GM23338 (cell line): ENCODE measurements at regions not wholly inside any gene's neighbourhood (a gene's known extent, or its start where the extent isn't known, plus 50 kb on each side); places are given as distances from the start of the nearest gene placed in this dataset.

ENCODE experiments used
- ATAC-seq: fragments of 200-7000 bp; cut with Tn5 transposase; 3 replicates; pipeline ENCODE4 v1.9.1; 2020
- DNase-seq: peaks from one replicate; pipeline ENCODE4 v3.0.0-alpha.2; 2015; ENCODE audit warnings: low spot score
- H2AFZ ChIP-seq: fragments of 200-600 bp; sonication (generic); 2 replicates; pipeline ENCODE4 v1.8.0; 2016; ENCODE audit warnings: antibody characterized with exemption, mild to moderate bottlenecking, moderate library complexity
- H3F3A ChIP-seq: fragments of 200-600 bp; sonication (generic); replicated peaks from 2 replicates; pipeline ENCODE4 v1.8.0; 2017; ENCODE audit warnings: antibody characterized with exemption, mixed run types, low read depth
- H3K27ac ChIP-seq: fragments of 200-600 bp; sonication (generic); 2 replicates; pipeline ENCODE4 v1.6.1; 2016; ENCODE audit warnings: low read depth
- H3K27me3 ChIP-seq: fragments of 200-600 bp; sonication (generic); 2 replicates; pipeline ENCODE4 v1.8.0; 2016; ENCODE audit warnings: mild to moderate bottlenecking, mixed run types, moderate library complexity; ENCODE audit not compliant: insufficient read depth
- H3K36me3 ChIP-seq: fragments of 200-600 bp; sonication (generic); 2 replicates; pipeline ENCODE4 v1.8.0; 2016; ENCODE audit warnings: mild to moderate bottlenecking; ENCODE audit not compliant: insufficient read depth
- H3K4me1 ChIP-seq: fragments of 200-600 bp; sonication (generic); 2 replicates; pipeline ENCODE4 v1.8.0; 2016; ENCODE audit warnings: mild to moderate bottlenecking, moderate library complexity; ENCODE audit not compliant: insufficient read depth
- H3K4me2 ChIP-seq: fragments of 200-600 bp; sonication (generic); 2 replicates; pipeline ENCODE4 v1.7.1; 2017; ENCODE audit warnings: mixed run types
- H3K4me3 ChIP-seq: fragments of 200-600 bp; sonication (generic); 2 replicates; pipeline ENCODE4 v1.6.1; 2016; ENCODE audit warnings: mixed run types
- H3K79me2 ChIP-seq: fragments of 200-600 bp; sonication (generic); replicated peaks from 2 replicates; pipeline ENCODE4 v1.8.0; 2017; ENCODE audit warnings: mild to moderate bottlenecking; ENCODE audit not compliant: insufficient read depth
- H3K9me2 ChIP-seq: fragments of 200-600 bp; sonication (generic); 2 replicates; pipeline ENCODE4 v1.8.0; 2017; ENCODE audit not compliant: insufficient read depth
- H4K20me1 ChIP-seq: fragments of 200-600 bp; sonication (generic); replicated peaks from 2 replicates; pipeline ENCODE4 v1.8.0; 2017; ENCODE audit warnings: mild to moderate bottlenecking; ENCODE audit not compliant: insufficient read depth
- H3K27ac Mint-ChIP-seq: 2 replicates; pipeline ENCODE4 v1.8.0; 2020; ENCODE audit warnings: inconsistent platforms, mild to moderate bottlenecking, moderate library complexity, mixed read lengths
- H3K27me3 Mint-ChIP-seq: 3 replicates; pipeline ENCODE4 v1.8.0; 2022; ENCODE audit warnings: low read depth, mild to moderate bottlenecking, moderate library complexity, mixed read lengths, inconsistent platforms; ENCODE audit not compliant: insufficient read depth, poor library complexity
- H3K36me3 Mint-ChIP-seq: 3 replicates; pipeline ENCODE4 v1.8.0; 2021; ENCODE audit warnings: low read depth, mild to moderate bottlenecking, inconsistent platforms, moderate library complexity, mixed read lengths
- H3K4me1 Mint-ChIP-seq: 3 replicates; pipeline ENCODE4 v1.8.0; 2020; ENCODE audit warnings: mild to moderate bottlenecking, inconsistent platforms, mixed read lengths
- H3K4me3 Mint-ChIP-seq: 3 replicates; pipeline ENCODE4 v1.8.0; 2021; ENCODE audit warnings: moderate library complexity, mild to moderate bottlenecking, inconsistent platforms, mixed read lengths
- H3K9me3 Mint-ChIP-seq: 3 replicates; pipeline ENCODE4 v1.8.0; 2020; ENCODE audit warnings: moderate library complexity, mild to moderate bottlenecking, inconsistent platforms, mixed read lengths
- CREB1 ChIP-seq: fragments of 250-450 bp; sonication (Bioruptor Pico); IDR thresholded peaks from 2 replicates; pipeline ENCODE4 v1.5.0; 2020; ENCODE audit warnings: low read depth, mild to moderate bottlenecking, moderate library complexity
- EZH2 ChIP-seq: fragments of 200-600 bp; sonication (generic); IDR thresholded peaks from one replicate; pipeline ENCODE4 v1.8.0; 2017; ENCODE audit warnings: antibody characterized with exemption, mild to moderate bottlenecking, low read depth; ENCODE audit not compliant: unreplicated experiment
- JUNB ChIP-seq: IDR thresholded peaks from one replicate; pipeline ENCODE4 v1.6.1; 2016; ENCODE audit warnings: antibody characterized with exemption; ENCODE audit not compliant: unreplicated experiment
- POLR2AphosphoS5 ChIP-seq: IDR thresholded peaks from 2 replicates; pipeline ENCODE4 v1.6.1; 2016; ENCODE audit warnings: antibody characterized with exemption, low read depth
- ZNF114 ChIP-seq: fragments of 250-450 bp; sonication (Bioruptor Pico); IDR thresholded peaks from 2 replicates; pipeline ENCODE4 v1.5.0; 2020; ENCODE audit warnings: mild to moderate bottlenecking, moderate library complexity
- ZNF331 ChIP-seq: fragments of 250-450 bp; sonication (Bioruptor Pico); IDR thresholded peaks from 2 replicates; pipeline ENCODE4 v1.5.0; 2020; ENCODE audit warnings: low read depth, mild to moderate bottlenecking, moderate library complexity
- TF ChIP-seq, protein P1 (sequence below), 2 experiments: fragments of 200-600 bp in 1 of 2; sonication (generic) in 1 of 2; conservative IDR thresholded peaks; 2 replicates each; pipeline versions ENCODE4 v1.5.1 to v1.6.1; 2016 to 2017; ENCODE audit warnings: antibody characterized with exemption in 2 of 2, low read depth in 2 of 2, mild to moderate bottlenecking in 2 of 2, moderate library complexity in 1 of 2
- TF ChIP-seq, protein P2 (sequence below): IDR thresholded peaks from one replicate; pipeline ENCODE4 v1.6.1; 2018; ENCODE audit warnings: antibody characterized with exemption; ENCODE audit not compliant: unreplicated experiment
- TF ChIP-seq, protein P3 (sequence below): IDR thresholded peaks from 2 replicates; pipeline ENCODE4 v1.6.1; 2016; ENCODE audit warnings: antibody characterized with exemption
- TF ChIP-seq, protein P4 (sequence below): fragments of 250-450 bp; sonication (Bioruptor Pico); IDR thresholded peaks from 2 replicates; pipeline ENCODE4 v1.5.0; 2020; ENCODE audit warnings: mild to moderate bottlenecking, moderate library complexity

DNA sequence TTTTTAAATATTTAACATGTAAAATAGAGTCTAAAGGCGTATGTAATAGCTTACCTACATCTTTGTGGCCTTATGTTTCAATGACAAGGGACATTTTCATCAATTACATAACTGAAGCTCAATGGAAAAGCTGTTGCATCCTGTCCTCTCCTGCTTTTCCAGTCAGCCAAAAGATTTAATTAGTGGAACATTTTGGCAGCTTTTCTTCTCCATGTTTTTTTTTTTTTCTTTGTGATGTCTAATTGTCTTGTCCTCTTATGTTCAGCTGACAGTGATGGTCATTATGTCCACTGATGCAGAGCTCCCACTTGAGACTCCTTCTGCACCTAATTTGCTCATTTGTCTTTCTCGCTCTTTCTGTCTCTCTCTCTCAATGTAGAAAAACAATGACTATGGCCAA, 422.2 kb downstream of the GABRG1 start:
- DNase-seq (no peak), ATAC-seq (no peak)
- no peaks in the 10 kb centered on the region for H3K4me1 ChIP-seq
- TF ChIP-seq, protein P1, sequence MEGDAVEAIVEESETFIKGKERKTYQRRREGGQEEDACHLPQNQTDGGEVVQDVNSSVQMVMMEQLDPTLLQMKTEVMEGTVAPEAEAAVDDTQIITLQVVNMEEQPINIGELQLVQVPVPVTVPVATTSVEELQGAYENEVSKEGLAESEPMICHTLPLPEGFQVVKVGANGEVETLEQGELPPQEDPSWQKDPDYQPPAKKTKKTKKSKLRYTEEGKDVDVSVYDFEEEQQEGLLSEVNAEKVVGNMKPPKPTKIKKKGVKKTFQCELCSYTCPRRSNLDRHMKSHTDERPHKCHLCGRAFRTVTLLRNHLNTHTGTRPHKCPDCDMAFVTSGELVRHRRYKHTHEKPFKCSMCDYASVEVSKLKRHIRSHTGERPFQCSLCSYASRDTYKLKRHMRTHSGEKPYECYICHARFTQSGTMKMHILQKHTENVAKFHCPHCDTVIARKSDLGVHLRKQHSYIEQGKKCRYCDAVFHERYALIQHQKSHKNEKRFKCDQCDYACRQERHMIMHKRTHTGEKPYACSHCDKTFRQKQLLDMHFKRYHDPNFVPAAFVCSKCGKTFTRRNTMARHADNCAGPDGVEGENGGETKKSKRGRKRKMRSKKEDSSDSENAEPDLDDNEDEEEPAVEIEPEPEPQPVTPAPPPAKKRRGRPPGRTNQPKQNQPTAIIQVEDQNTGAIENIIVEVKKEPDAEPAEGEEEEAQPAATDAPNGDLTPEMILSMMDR (conservative IDR thresholded peaks at IDR 0.05; ENCODE audit: low read depth in 2 of 2), result no peak
- TF ChIP-seq, protein P2, sequence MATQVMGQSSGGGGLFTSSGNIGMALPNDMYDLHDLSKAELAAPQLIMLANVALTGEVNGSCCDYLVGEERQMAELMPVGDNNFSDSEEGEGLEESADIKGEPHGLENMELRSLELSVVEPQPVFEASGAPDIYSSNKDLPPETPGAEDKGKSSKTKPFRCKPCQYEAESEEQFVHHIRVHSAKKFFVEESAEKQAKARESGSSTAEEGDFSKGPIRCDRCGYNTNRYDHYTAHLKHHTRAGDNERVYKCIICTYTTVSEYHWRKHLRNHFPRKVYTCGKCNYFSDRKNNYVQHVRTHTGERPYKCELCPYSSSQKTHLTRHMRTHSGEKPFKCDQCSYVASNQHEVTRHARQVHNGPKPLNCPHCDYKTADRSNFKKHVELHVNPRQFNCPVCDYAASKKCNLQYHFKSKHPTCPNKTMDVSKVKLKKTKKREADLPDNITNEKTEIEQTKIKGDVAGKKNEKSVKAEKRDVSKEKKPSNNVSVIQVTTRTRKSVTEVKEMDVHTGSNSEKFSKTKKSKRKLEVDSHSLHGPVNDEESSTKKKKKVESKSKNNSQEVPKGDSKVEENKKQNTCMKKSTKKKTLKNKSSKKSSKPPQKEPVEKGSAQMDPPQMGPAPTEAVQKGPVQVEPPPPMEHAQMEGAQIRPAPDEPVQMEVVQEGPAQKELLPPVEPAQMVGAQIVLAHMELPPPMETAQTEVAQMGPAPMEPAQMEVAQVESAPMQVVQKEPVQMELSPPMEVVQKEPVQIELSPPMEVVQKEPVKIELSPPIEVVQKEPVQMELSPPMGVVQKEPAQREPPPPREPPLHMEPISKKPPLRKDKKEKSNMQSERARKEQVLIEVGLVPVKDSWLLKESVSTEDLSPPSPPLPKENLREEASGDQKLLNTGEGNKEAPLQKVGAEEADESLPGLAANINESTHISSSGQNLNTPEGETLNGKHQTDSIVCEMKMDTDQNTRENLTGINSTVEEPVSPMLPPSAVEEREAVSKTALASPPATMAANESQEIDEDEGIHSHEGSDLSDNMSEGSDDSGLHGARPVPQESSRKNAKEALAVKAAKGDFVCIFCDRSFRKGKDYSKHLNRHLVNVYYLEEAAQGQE, result no peak
- TF ChIP-seq, protein P3, sequence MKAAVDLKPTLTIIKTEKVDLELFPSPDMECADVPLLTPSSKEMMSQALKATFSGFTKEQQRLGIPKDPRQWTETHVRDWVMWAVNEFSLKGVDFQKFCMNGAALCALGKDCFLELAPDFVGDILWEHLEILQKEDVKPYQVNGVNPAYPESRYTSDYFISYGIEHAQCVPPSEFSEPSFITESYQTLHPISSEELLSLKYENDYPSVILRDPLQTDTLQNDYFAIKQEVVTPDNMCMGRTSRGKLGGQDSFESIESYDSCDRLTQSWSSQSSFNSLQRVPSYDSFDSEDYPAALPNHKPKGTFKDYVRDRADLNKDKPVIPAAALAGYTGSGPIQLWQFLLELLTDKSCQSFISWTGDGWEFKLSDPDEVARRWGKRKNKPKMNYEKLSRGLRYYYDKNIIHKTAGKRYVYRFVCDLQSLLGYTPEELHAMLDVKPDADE, result no peak
- TF ChIP-seq JUNB, result no peak
- TF ChIP-seq CREB1, result no peak
- TF ChIP-seq ZNF331 (CRISPR knock-in tag), result no peak
- TF ChIP-seq EZH2, result no peak
- no peak for TF ChIP-seq POLR2AphosphoS5
- TF ChIP-seq, protein P4, sequence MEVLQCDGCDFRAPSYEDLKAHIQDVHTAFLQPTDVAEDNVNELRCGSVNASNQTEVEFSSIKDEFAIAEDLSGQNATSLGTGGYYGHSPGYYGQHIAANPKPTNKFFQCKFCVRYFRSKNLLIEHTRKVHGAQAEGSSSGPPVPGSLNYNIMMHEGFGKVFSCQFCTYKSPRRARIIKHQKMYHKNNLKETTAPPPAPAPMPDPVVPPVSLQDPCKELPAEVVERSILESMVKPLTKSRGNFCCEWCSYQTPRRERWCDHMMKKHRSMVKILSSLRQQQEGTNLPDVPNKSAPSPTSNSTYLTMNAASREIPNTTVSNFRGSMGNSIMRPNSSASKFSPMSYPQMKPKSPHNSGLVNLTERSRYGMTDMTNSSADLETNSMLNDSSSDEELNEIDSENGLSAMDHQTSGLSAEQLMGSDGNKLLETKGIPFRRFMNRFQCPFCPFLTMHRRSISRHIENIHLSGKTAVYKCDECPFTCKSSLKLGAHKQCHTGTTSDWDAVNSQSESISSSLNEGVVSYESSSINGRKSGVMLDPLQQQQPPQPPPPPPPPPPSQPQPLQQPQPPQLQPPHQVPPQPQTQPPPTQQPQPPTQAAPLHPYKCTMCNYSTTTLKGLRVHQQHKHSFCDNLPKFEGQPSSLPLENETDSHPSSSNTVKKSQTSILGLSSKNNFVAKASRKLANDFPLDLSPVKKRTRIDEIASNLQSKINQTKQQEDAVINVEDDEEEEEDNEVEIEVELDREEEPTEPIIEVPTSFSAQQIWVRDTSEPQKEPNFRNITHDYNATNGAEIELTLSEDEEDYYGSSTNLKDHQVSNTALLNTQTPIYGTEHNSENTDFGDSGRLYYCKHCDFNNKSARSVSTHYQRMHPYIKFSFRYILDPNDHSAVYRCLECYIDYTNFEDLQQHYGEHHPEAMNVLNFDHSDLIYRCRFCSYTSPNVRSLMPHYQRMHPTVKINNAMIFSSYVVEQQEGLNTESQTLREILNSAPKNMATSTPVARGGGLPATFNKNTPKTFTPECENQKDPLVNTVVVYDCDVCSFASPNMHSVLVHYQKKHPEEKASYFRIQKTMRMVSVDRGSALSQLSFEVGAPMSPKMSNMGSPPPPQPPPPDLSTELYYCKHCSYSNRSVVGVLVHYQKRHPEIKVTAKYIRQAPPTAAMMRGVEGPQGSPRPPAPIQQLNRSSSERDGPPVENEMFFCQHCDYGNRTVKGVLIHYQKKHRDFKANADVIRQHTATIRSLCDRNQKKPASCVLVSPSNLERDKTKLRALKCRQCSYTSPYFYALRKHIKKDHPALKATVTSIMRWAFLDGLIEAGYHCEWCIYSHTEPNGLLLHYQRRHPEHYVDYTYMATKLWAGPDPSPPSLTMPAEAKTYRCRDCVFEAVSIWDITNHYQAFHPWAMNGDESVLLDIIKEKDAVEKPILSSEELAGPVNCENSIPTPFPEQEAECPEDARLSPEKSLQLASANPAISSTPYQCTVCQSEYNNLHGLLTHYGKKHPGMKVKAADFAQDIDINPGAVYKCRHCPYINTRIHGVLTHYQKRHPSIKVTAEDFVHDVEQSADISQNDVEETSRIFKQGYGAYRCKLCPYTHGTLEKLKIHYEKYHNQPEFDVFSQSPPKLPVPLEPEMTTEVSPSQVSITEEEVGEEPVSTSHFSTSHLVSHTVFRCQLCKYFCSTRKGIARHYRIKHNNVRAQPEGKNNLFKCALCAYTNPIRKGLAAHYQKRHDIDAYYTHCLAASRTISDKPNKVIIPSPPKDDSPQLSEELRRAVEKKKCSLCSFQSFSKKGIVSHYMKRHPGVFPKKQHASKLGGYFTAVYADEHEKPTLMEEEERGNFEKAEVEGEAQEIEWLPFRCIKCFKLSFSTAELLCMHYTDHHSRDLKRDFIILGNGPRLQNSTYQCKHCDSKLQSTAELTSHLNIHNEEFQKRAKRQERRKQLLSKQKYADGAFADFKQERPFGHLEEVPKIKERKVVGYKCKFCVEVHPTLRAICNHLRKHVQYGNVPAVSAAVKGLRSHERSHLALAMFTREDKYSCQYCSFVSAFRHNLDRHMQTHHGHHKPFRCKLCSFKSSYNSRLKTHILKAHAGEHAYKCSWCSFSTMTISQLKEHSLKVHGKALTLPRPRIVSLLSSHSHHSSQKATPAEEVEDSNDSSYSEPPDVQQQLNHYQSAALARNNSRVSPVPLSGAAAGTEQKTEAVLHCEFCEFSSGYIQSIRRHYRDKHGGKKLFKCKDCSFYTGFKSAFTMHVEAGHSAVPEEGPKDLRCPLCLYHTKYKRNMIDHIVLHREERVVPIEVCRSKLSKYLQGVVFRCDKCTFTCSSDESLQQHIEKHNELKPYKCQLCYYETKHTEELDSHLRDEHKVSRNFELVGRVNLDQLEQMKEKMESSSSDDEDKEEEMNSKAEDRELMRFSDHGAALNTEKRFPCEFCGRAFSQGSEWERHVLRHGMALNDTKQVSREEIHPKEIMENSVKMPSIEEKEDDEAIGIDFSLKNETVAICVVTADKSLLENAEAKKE (CRISPR knock-in tag), result no peak
- TF ChIP-seq ZNF114 (CRISPR knock-in tag), result no peak
- no peaks in the 10 kb centered on the region for H3K79me2 ChIP-seq
- H3K4me2 ChIP-seq, result no peak overlapping the region
- Mint-ChIP-seq H3K36me3 (peaks cover 8% of the 10 kb centered on the region; the same call in 2 of the 3 replicates), H3K27me3 (peaks cover 2% of the 10 kb centered on the region), H3K9me3 (peaks cover 72% of the 10 kb centered on the region), H3K4me3 (no peak overlapping the region), H3K4me1 (no peaks in the 10 kb centered on the region), H3K27ac (no peak overlapping the region)
- no peaks in the 10 kb centered on the region for H3K27me3 ChIP-seq
- no peaks in the 10 kb centered on the region for H3K36me3 ChIP-seq
- H3K9me2 ChIP-seq, result 0 out of 2 replicates have a peak, but pooled peaks cover 3% of the 10 kb centered on the region
- no peak overlapping the region for H2AFZ ChIP-seq
- H3K27ac ChIP-seq, result no peak overlapping the region
- H4K20me1 ChIP-seq, result no peaks in the 10 kb centered on the region
- H3K4me3 ChIP-seq, result no peak overlapping the region
- H3F3A ChIP-seq, result no peaks in the 10 kb centered on the region
